ENCODE measurements at regions not wholly inside any gene's neighbourhood (a gene's known extent, or its start where the extent isn't known, plus 50 kb on each side); places are given as distances from the start of the nearest gene placed in this dataset.
"Not testable (repeated sequence)": the region's sequence is repeated elsewhere in the genome, so short reads cannot be mapped to it uniquely, and the experiment has no call there.

DNA sequence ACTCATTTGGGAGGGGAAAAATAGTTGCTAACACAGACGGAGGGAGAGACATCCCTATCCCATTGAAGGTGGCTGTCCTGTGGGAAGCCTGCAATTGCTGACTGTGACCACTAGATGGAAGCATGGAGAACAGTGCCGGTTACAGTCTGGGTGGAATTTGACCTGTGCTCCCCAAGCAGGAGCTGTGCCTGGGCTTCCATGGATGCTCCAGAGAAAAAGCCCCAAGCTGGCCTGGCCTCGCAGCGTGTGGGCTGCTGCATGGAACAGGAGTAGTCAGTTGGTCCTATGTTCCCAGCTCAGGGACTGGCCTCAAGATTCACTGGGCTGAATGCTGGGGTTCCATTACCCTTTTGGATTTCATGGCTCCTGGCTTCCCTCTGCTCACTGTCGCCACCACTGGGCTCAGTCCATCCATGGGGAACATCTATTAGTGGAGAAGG lies 116.3 kb upstream of the CHD6 start:
- no peak for TF ChIP-seq SPI1 (IDR thresholded peaks at IDR 0.05; ENCODE audit: low read depth, low read length)
- TF ChIP-seq TAF1 (IDR thresholded peaks at IDR 0.05; ENCODE audit: low read depth, low read length): no peak
- no peak for TF ChIP-seq POU2F2 (IDR thresholded peaks at IDR 0.05; ENCODE audit: low read depth, low read length)
- TF ChIP-seq POLR2A (IDR thresholded peaks at IDR 0.05; ENCODE audit: low read depth, low read length): no peak
- no peak for TF ChIP-seq POLR2AphosphoS5 (IDR thresholded peaks at IDR 0.05; ENCODE audit: low read depth, low read length)
- TF ChIP-seq PAX5 (IDR thresholded peaks at IDR 0.05; ENCODE audit: insufficient read depth, low read length, severe bottlenecking): no peak
- FAIRE-seq: peak; percentile 84
- DNase-seq (ENCODE audit: insufficient read length, low spot score): peak; percentile 14

DNA sequence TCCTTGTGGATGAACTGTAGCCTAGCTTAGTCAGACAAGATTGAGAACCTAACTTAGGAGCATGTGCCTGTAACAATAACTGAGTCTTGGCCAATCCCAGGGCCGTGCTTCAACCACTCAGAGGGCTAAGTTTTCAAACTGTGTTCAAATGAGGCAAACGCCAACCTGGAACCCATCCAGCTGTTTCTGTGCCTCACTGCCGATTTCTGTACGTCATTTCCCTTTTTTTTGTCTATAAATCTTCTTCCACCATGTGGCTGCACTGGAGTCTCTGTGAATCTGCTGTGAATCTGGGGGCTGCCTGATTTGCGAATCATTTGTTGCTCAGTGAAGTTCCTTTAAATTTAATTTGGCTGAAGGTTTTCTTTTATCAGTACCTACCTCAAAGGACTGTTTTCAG lies 115.0 kb upstream of the CHD6 start:
- DNase-seq (ENCODE audit: insufficient read length, low spot score): no peak
- FAIRE-seq: no peak
- TF ChIP-seq POLR2A (IDR thresholded peaks at IDR 0.05; ENCODE audit: low read depth, low read length) (no peak), SPI1 (IDR thresholded peaks at IDR 0.05; ENCODE audit: low read depth, low read length) (no peak), POU2F2 (IDR thresholded peaks at IDR 0.05; ENCODE audit: low read depth, low read length) (no peak), TAF1 (IDR thresholded peaks at IDR 0.05; ENCODE audit: low read depth, low read length) (no peak), PAX5 (IDR thresholded peaks at IDR 0.05; ENCODE audit: insufficient read depth, low read length, severe bottlenecking) (no peak), POLR2AphosphoS5 (IDR thresholded peaks at IDR 0.05; ENCODE audit: low read depth, low read length) (no peak)

DNA sequence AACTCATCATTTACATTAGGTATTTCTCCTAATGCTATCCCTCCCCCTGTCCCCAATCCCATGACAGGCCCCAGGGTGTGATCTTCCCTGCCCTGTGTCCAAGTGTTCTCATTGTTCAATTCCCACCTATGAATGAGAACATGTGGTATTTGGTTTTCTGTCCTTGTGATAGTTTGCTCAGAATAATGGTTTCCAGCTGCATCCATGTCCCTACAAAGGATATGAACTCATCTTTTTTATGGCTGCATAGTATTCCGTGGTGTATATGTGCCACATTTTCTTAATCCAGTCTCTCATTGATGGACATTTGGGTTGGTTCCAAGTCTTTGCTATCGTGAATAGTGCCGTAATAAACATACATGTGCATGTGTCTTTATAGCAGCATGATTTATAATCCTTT lies 113.0 kb upstream of the CHD6 start:
- not testable (repeated sequence) for DNase-seq (ENCODE audit: insufficient read length, low spot score); FAIRE-seq

DNA sequence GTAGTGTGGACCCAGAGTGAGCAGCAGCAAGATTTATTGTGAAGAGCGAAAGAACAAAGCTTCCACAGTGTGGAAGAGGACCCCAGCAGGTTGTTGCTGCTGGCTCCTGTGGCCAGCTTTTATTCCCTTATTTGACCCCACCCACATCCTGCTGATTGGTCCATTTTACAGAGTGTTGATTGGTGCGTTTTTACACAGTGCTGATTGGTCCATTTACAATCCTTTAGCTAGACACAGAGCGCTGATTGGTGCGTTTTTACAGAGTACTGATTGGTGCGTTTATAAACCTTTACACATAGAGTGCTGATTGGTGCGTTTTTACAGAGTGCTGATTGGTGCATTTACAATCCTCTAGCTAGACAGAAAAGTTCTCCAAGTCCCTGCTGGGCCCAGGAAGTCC lies 109.5 kb upstream of the CHD6 start:
- not testable (repeated sequence) for DNase-seq (ENCODE audit: insufficient read length, low spot score); FAIRE-seq

DNA sequence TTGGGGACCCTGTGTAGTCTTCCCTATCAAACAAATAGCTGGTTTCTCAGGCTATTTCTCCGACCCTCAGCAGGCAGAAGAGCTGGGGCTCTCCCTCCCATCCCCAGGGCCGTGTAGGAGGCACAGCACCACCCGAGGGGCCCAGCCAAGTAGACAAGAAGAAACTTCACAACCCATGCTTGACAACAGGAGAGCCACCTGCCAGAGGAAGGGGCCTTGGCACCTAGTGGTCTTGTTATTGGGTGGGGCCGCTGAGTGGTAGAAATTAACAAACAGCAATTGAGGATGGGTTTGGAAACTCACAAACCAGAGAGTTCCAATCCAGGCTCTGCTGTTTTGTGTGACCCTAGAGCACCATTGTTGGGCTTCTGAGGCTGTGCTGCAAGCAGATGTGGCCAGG lies 108.5 kb upstream of the CHD6 start:
- TF ChIP-seq POU2F2 (IDR thresholded peaks at IDR 0.05; ENCODE audit: low read depth, low read length) (no peak), POLR2AphosphoS5 (IDR thresholded peaks at IDR 0.05; ENCODE audit: low read depth, low read length) (no peak), POLR2A (IDR thresholded peaks at IDR 0.05; ENCODE audit: low read depth, low read length) (no peak), TAF1 (IDR thresholded peaks at IDR 0.05; ENCODE audit: low read depth, low read length) (no peak), SPI1 (IDR thresholded peaks at IDR 0.05; ENCODE audit: low read depth, low read length) (no peak), PAX5 (IDR thresholded peaks at IDR 0.05; ENCODE audit: insufficient read depth, low read length, severe bottlenecking) (no peak)
- DNase-seq (ENCODE audit: insufficient read length, low spot score): no peak
- no peak for FAIRE-seq

DNA sequence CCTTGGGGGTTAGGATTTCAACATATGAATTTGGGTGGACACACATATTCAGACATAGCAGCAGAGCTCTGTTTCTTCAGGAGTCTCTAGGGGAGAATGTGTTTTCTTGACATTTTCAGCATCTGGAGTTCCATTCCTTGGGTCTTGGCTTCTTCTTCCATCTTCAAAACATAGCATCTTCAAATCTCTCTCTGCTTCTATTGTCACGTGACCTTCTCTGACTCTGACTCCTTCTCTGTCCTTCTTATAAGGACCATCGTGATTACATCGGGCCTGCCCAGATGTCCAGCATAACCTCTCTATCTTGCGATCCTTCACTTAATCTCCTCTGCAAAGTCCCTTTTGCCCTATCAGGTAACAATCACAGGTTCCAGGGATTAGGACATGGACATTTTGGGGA lies 101.0 kb upstream of the CHD6 start:
- no peak for FAIRE-seq
- DNase-seq (ENCODE audit: insufficient read length, low spot score): no peak

DNA sequence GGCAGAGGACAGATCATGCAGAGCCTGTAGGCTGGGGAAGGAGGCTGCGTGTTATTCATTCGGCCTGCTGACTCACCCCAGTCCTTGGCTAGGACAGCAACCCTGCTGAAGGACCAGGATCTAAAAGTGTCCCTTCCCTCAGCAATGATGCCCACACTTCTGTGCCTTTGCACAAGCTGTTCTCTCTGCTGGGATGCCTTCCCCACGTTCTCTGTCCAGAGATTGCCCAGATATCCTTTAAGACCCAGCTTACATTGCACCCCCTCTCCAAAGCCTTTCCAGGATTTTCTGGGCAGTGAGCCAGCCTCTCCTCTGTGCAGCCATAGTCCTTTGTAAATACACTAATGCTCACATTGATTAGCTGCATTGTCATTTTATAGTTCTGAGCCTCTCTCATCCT lies 99.3 kb upstream of the CHD6 start:
- FAIRE-seq (no peak), DNase-seq (ENCODE audit: insufficient read length, low spot score) (no peak)
- TF ChIP-seq POU2F2 (IDR thresholded peaks at IDR 0.05; ENCODE audit: low read depth, low read length): no peak
- no peak for TF ChIP-seq POLR2A (IDR thresholded peaks at IDR 0.05; ENCODE audit: low read depth, low read length)
- TF ChIP-seq POLR2AphosphoS5 (IDR thresholded peaks at IDR 0.05; ENCODE audit: low read depth, low read length): no peak
- TF ChIP-seq PAX5 (IDR thresholded peaks at IDR 0.05; ENCODE audit: insufficient read depth, low read length, severe bottlenecking): no peak
- no peak for TF ChIP-seq TAF1 (IDR thresholded peaks at IDR 0.05; ENCODE audit: low read depth, low read length)
- no peak for TF ChIP-seq SPI1 (IDR thresholded peaks at IDR 0.05; ENCODE audit: low read depth, low read length)

More for the DNA sequence above, 101.0 kb upstream of the CHD6 start:
- TF ChIP-seq POLR2A (IDR thresholded peaks at IDR 0.05; ENCODE audit: low read depth, low read length): no peak
- TF ChIP-seq TAF1 (IDR thresholded peaks at IDR 0.05; ENCODE audit: low read depth, low read length): no peak
- no peak for TF ChIP-seq SPI1 (IDR thresholded peaks at IDR 0.05; ENCODE audit: low read depth, low read length)
- TF ChIP-seq POU2F2 (IDR thresholded peaks at IDR 0.05; ENCODE audit: low read depth, low read length): no peak
- TF ChIP-seq POLR2AphosphoS5 (IDR thresholded peaks at IDR 0.05; ENCODE audit: low read depth, low read length): no peak
- no peak for TF ChIP-seq PAX5 (IDR thresholded peaks at IDR 0.05; ENCODE audit: insufficient read depth, low read length, severe bottlenecking)

DNA sequence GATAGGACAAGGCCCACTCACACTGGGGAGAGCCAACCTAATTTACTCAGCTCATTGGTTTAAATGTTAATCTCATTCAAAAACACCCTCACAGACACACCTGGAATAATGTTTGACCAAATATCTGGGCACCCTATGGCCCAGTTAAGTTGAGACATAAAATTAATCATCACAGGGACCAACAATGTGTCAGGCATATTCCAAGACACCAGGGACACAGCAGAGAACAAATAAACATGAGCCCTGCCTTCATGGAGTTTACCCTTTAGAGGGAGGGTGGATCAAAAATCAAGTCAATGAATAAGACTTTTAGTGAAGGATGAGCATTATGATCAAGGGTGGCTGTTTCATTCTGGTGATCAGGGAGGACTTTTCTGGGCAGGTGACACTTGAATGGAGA lies 98.7 kb upstream of the CHD6 start:
- TF ChIP-seq PAX5 (IDR thresholded peaks at IDR 0.05; ENCODE audit: insufficient read depth, low read length, severe bottlenecking) (no peak), POLR2AphosphoS5 (IDR thresholded peaks at IDR 0.05; ENCODE audit: low read depth, low read length) (no peak), POU2F2 (IDR thresholded peaks at IDR 0.05; ENCODE audit: low read depth, low read length) (no peak), POLR2A (IDR thresholded peaks at IDR 0.05; ENCODE audit: low read depth, low read length) (no peak), SPI1 (IDR thresholded peaks at IDR 0.05; ENCODE audit: low read depth, low read length) (no peak), TAF1 (IDR thresholded peaks at IDR 0.05; ENCODE audit: low read depth, low read length) (no peak)
- FAIRE-seq (no peak), DNase-seq (ENCODE audit: insufficient read length, low spot score) (no peak)

DNA sequence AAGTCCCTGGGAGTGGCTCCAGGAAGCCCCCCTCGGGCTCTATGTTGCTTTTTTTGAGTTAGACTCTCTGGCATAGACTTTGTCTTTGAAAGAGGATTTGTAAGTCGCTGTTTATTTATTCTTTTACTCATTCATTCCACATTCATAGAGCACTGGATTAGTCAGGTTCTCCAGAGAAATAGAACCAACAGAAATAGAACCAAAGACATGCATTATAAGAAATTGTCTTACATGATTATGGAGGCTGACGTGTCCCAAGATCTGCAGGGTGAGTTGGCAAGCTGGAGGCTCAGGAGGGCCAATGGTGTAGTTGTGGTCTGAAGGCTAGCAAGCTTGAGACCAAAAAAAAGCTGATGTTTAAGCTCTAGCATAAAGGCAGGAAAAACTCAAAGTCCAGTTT lies 98.3 kb upstream of the CHD6 start:
- TF ChIP-seq SPI1 (IDR thresholded peaks at IDR 0.05; ENCODE audit: low read depth, low read length) (no peak), POLR2A (IDR thresholded peaks at IDR 0.05; ENCODE audit: low read depth, low read length) (no peak), POLR2AphosphoS5 (IDR thresholded peaks at IDR 0.05; ENCODE audit: low read depth, low read length) (no peak)
- no peak for DNase-seq (ENCODE audit: insufficient read length, low spot score)
- no peak for FAIRE-seq

DNA sequence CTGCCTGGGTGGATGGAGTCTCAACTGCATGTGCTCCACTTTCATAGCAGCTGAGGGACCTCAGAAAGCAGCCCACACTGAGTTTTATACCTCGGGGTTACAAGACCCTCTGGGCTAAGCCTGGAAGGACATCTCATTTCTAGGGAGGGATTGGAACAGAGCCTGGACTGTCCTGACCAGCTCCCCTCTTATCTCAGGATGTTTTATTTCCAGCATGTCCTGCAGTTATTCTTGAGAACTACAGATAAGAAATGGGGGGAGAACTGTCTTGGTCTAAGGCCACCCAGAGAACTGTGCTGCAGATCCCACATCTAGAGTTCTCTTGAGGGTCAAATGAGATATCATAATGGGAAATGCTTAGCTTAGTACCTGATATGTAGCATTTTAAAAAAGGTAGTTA lies 97.3 kb upstream of the CHD6 start:
- no peak for FAIRE-seq

DNA sequence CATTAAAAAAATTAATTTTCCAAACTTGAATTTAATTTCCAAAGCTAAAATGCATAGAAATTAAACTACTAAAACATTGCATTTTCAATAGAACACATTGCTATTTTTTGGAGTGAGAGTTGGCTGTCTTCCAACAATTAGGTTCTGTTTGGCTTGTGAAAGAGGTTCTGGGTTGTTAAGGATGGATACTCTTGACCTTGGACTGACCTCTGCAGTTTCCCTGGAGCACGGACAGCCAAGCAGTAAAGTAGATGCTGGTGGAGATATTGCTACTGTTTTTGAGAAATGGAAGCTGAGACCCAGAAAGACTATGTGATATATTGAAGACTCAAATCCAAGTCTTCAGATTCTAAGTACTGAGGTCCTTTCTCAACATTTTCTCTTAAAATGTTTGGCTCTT lies 95.9 kb upstream of the CHD6 start:
- FAIRE-seq (no peak), DNase-seq (ENCODE audit: insufficient read length, low spot score) (no peak)
- TF ChIP-seq PAX5 (IDR thresholded peaks at IDR 0.05; ENCODE audit: insufficient read depth, low read length, severe bottlenecking): no peak
- no peak for TF ChIP-seq POLR2A (IDR thresholded peaks at IDR 0.05; ENCODE audit: low read depth, low read length)
- no peak for TF ChIP-seq SPI1 (IDR thresholded peaks at IDR 0.05; ENCODE audit: low read depth, low read length)
- no peak for TF ChIP-seq POU2F2 (IDR thresholded peaks at IDR 0.05; ENCODE audit: low read depth, low read length)
- no peak for TF ChIP-seq POLR2AphosphoS5 (IDR thresholded peaks at IDR 0.05; ENCODE audit: low read depth, low read length)

More for the DNA sequence above, 97.3 kb upstream of the CHD6 start:
- TF ChIP-seq SPI1 (IDR thresholded peaks at IDR 0.05; ENCODE audit: low read depth, low read length): no peak
- TF ChIP-seq POU2F2 (IDR thresholded peaks at IDR 0.05; ENCODE audit: low read depth, low read length): no peak
- TF ChIP-seq POLR2A (IDR thresholded peaks at IDR 0.05; ENCODE audit: low read depth, low read length): no peak
- TF ChIP-seq PAX5 (IDR thresholded peaks at IDR 0.05; ENCODE audit: insufficient read depth, low read length, severe bottlenecking): no peak
- no peak for TF ChIP-seq POLR2AphosphoS5 (IDR thresholded peaks at IDR 0.05; ENCODE audit: low read depth, low read length)
- TF ChIP-seq TAF1 (IDR thresholded peaks at IDR 0.05; ENCODE audit: low read depth, low read length): no peak
- no peak for DNase-seq (ENCODE audit: insufficient read length, low spot score)

Data from GM12891 (cell line).